HG03575 (cell line): ENCODE measurements at regions not wholly inside any gene's neighbourhood (a gene's known extent, or its start where the extent isn't known, plus 50 kb on each side); places are given as distances from the start of the nearest gene placed in this dataset.

ENCODE experiments used
- ATAC-seq: cut with Tn5 transposase; IDR thresholded peaks from one replicate; pipeline ENCODE4 v1.9.1; 2021; ENCODE audit not compliant: unreplicated experiment, insufficient number of reproducible peaks, low FRiP score; ENCODE audit errors: extremely low read depth

DNA sequence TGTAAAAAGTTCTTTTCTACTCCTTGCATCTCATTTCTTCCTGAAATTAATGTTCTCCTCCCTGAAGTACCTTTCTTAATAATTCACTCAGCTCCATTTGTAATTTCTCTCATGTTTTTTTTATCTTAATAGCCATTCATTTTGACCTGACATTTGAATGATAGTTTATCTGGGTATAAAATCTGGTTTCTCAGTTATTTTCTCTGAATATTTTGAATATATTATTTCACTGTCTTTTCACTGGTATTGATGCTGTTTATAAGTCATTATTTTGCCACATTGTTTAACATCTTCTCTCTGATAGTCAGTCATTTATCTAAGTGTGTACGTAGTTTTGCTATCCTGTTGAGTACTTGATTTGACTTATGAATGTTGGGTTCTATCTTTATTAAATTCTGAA, 68.8 kb upstream of the ARHGAP18 start:
- ATAC-seq = no peak

DNA sequence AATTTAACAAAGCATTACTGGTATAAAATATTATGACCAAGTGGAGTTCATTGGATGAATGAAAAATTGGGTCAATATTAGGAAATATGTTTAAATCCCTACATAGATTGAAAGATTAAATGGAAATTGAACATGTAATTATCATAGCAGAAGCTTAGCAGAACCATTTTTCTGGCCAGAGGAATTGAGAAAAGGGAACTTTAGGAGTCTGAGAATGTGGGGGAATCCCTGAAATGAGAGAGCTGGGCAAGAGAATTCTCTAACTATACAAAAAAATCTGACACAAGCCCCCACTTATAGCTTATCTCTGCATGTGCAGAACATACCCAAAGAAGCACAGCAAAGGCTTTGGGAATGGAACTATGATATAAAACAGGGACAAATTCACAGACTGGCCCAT, 67.4 kb upstream of the ARHGAP18 start:
- ATAC-seq = no peak

- no peak for ATAC-seq
These were observed 66.8 kb upstream of the ARHGAP18 start for GRCh38 chr6:129776542-129777330.

- ATAC-seq = no peak
These were observed 64.9 kb upstream of the ARHGAP18 start for GRCh38 chr6:129774697-129775447.

- no peak for ATAC-seq
These were observed 63.3 kb upstream of the ARHGAP18 start for GRCh38 chr6:129773304-129773703.

DNA sequence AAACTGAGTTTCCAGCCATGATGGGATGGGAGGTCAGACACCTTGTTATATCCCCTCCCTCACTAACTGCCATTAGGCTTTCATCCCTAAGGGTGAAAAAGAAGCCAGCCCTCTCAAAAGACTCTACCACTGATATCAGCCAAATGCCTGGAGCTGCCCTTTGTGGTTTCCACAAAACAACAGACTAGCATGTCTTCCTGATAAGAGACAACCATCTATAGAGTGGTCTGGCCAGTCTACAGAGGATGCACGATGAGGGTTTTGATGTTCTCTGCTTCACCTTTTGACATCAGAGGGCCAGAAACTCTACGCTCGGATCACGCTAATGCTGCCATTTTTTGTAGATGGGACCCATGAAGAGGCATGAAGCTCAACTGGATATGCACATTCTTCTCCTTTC, 61.7 kb upstream of the ARHGAP18 start:
- ATAC-seq = no peak

GRCh38 chr6:129767776-129768485, 58.0 kb upstream of the ARHGAP18 start:
- ATAC-seq = no peak

- peak; percentile 62 for ATAC-seq
These were observed 57.2 kb upstream of the ARHGAP18 start for GRCh38 chr6:129766959-129767728.

- ATAC-seq = no peak
These were observed 54.9 kb upstream of the ARHGAP18 start for GRCh38 chr6:129764761-129765407.

DNA sequence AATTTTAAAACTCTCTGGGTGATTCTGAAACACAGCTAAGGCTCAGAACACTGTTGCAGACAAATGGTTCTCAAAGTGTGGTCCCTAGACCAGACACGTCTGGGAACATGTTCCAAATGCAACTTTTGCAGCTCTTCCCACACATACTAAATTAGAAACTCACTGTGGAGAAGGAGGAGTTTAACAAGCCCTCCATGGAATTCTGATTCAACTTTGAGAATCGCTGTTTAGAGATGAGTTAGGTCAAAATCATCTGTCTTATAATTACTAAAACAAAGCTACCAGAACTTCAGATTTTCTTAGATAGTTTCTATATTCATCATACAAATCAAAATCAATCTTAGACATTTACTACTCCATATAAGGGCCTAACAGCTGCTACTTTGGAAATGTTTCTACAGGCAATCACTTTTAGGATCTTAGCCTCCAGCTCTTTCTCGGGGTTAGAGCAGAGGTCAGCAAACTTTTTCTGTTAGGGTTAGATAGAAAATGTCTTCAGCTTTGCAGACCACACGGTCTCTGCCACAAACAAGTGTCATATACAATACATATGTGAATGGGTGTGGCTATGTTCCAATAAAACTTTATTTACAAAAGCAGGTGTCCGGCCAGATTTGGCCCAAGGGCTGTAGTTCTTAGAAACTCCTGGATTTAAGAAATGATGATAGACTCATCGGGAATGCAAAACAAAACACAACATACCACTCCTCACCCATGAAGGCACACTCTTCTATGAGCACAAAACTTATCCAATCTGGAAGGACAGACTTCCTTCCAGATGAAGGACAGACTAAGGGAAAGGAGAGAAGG, 50.0 kb upstream of the ARHGAP18 start:
- ATAC-seq = no peak
